Fibroblast of lung (primary cell): ENCODE measurements at regions not wholly inside any gene's neighbourhood (a gene's known extent, or its start where the extent isn't known, plus 50 kb on each side); places are given as distances from the start of the nearest gene placed in this dataset.

Source experiments
- DNase-seq, 2 donors: peaks; one replicate each; pipeline versions ENCODE4 v3.0.0 to v3.0.0-alpha.2; 2010; ENCODE audit warnings: low read depth in 2 of 2
- H2AFZ ChIP-seq: 2 replicates; pipeline ENCODE4 v1.5.1; 2012; ENCODE audit warnings: low read length, control low read depth, inconsistent platforms
- H3K27ac ChIP-seq: 2 replicates; pipeline ENCODE4 v1.5.1; 2011; ENCODE audit warnings: low read length, control low read depth; ENCODE audit not compliant: insufficient read depth
- H3K27me3 ChIP-seq: 2 replicates; pipeline ENCODE4 v1.5.1; 2011; ENCODE audit warnings: mild to moderate bottlenecking, low read length; ENCODE audit not compliant: control insufficient read depth, insufficient read depth
- H3K36me3 ChIP-seq: 2 replicates; pipeline ENCODE4 v1.5.1; 2011; ENCODE audit warnings: low read length; ENCODE audit not compliant: control insufficient read depth, insufficient read depth
- H3K4me1 ChIP-seq: 2 replicates; pipeline ENCODE4 v1.5.1; 2011; ENCODE audit warnings: low read length; ENCODE audit not compliant: control insufficient read depth, insufficient read depth; ENCODE audit errors: extremely low read depth
- H3K4me2 ChIP-seq: 2 replicates; pipeline ENCODE4 v1.5.1; 2011; ENCODE audit warnings: low read length, control low read depth; ENCODE audit not compliant: insufficient read depth; ENCODE audit errors: extremely low read depth
- H3K4me3 ChIP-seq, 4 experiments: fragments of 200-600 bp in 1 of 4; sonication (generic) in 1 of 4; replicated peaks in 1 of 4; 2 replicates each; pipeline ENCODE4 v1.5.1; 2011 to 2016; ENCODE audit warnings: low read length in 4 of 4, low read depth in 3 of 4, mild to moderate bottlenecking in 3 of 4, control low read depth in 2 of 4, inconsistent platforms in 1 of 4, mixed read lengths in 1 of 4; ENCODE audit not compliant: insufficient read depth in 1 of 4; ENCODE audit errors: control extremely low read depth in 1 of 4
- H3K79me2 ChIP-seq: 2 replicates; pipeline ENCODE4 v1.5.1; 2012; ENCODE audit warnings: mild to moderate bottlenecking, low read length, inconsistent platforms; ENCODE audit not compliant: control insufficient read depth, insufficient read depth
- H3K9ac ChIP-seq: 2 replicates; pipeline ENCODE4 v1.5.1; 2011; ENCODE audit warnings: mild to moderate bottlenecking, low read length, control low read depth; ENCODE audit not compliant: insufficient read depth
- H3K9me3 ChIP-seq: 2 replicates; pipeline ENCODE4 v1.5.1; 2012; ENCODE audit warnings: low read depth, low read length; ENCODE audit not compliant: control insufficient read depth, insufficient read depth
- H4K20me1 ChIP-seq: 2 replicates; pipeline ENCODE4 v1.5.1; 2011; ENCODE audit warnings: low read length; ENCODE audit not compliant: control insufficient read depth, insufficient read depth; ENCODE audit errors: extremely low read depth
- EZH2 ChIP-seq: IDR thresholded peaks from 2 replicates; pipeline ENCODE4 v1.5.1; 2012; ENCODE audit warnings: low read length, control low read depth, mild to moderate bottlenecking; ENCODE audit errors: missing control alignments
- TF ChIP-seq, protein P1 (sequence below), 2 donors: IDR thresholded peaks in 1 of 2; conservative IDR thresholded peaks in 1 of 2; 1 replicate in 1 of 2; 2 replicates in 1 of 2; pipeline ENCODE4 v1.5.1; 2011 to 2012; ENCODE audit warnings: low read length in 2 of 2, control low read depth in 1 of 2, inconsistent platforms in 1 of 2, low read depth in 1 of 2, mild to moderate bottlenecking in 1 of 2

- Histone ChIP-seq H3K79me2 (no peaks in the 10 kb centered on the region), H3K36me3 (no peaks in the 10 kb centered on the region), H3K27me3 (no peaks in the 10 kb centered on the region), H3K4me3 (no peak overlapping the region), H2AFZ (no peak overlapping the region), H3K4me1 (no peaks in the 10 kb centered on the region), H3K9me3 (no peaks in the 10 kb centered on the region), H4K20me1 (no peaks in the 10 kb centered on the region), H3K9ac (no peak overlapping the region), H3K4me2 (no peak overlapping the region), H3K27ac (no peak overlapping the region)
- no peak for TF ChIP-seq EZH2
- TF ChIP-seq, protein P1, sequence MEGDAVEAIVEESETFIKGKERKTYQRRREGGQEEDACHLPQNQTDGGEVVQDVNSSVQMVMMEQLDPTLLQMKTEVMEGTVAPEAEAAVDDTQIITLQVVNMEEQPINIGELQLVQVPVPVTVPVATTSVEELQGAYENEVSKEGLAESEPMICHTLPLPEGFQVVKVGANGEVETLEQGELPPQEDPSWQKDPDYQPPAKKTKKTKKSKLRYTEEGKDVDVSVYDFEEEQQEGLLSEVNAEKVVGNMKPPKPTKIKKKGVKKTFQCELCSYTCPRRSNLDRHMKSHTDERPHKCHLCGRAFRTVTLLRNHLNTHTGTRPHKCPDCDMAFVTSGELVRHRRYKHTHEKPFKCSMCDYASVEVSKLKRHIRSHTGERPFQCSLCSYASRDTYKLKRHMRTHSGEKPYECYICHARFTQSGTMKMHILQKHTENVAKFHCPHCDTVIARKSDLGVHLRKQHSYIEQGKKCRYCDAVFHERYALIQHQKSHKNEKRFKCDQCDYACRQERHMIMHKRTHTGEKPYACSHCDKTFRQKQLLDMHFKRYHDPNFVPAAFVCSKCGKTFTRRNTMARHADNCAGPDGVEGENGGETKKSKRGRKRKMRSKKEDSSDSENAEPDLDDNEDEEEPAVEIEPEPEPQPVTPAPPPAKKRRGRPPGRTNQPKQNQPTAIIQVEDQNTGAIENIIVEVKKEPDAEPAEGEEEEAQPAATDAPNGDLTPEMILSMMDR (conservative IDR thresholded peaks at IDR 0.05 in 1 of 2, IDR thresholded peaks at IDR 0.05 in 1 of 2; ENCODE audit: low read depth in 1 of 2, low read length in 2 of 2): no peak
- DNase-seq: no peak
These were observed 250.2 kb upstream of the CWC22 start for GRCh38 chr2:180257247-180257646.

DNA sequence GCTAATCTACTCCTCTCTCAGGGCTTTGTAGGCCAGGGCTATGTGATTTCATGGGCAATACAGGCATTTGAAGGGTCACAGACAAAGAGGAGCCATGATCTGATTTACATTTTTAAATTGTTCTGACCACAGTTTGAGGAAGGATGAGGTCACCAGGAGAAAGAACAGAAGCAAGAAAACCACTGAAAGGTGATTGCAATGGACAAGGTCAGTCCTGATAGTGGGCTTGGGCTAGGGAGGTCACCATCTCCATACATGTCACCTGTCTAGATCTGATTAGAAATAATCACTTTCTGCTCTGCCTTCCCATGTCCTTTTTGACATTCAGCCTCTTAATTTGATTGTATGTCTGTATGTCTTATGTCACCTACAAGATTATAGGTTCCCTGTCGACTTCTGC, 248.9 kb upstream of the CWC22 start:
- Histone ChIP-seq H3K4me1 (no peaks in the 10 kb centered on the region), H2AFZ (no peak overlapping the region), H4K20me1 (no peaks in the 10 kb centered on the region), H3K27me3 (no peaks in the 10 kb centered on the region), H3K79me2 (no peaks in the 10 kb centered on the region), H3K9me3 (no peaks in the 10 kb centered on the region), H3K27ac (no peak overlapping the region), H3K36me3 (no peaks in the 10 kb centered on the region), H3K9ac (no peak overlapping the region), H3K4me2 (no peak overlapping the region), H3K4me3 (no peak overlapping the region)
- no peak for DNase-seq
- TF ChIP-seq, protein P1 (conservative IDR thresholded peaks at IDR 0.05 in 1 of 2, IDR thresholded peaks at IDR 0.05 in 1 of 2; ENCODE audit: low read depth in 1 of 2, low read length in 2 of 2): no peak
- no peak for TF ChIP-seq EZH2

DNA sequence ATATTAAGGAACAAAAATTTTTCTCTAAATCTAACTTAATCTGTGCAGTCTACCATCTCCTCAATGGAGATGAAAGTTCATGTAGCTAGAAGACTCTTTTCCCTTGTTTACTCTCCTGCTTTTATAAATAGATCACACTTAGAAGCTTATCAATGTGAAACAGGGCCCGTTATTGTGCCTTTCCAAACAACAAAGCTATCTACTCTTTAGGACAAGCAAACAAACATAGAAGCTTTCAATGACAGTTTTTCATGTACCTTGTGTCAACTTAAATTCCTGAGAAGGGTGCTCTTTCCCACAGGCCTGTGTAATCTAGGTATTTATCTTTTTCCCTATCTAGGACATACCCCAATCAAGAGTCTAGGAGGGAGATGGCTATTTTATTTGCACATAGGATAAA, 247.8 kb upstream of the CWC22 start:
- H3K27me3 ChIP-seq: no peaks in the 10 kb centered on the region
- H2AFZ ChIP-seq: no peak overlapping the region
- H3K27ac ChIP-seq: no peak overlapping the region
- no peak for DNase-seq
- H4K20me1 ChIP-seq: no peaks in the 10 kb centered on the region
- H3K4me2 ChIP-seq: no peak overlapping the region
- H3K9me3 ChIP-seq: no peaks in the 10 kb centered on the region
- H3K79me2 ChIP-seq: no peaks in the 10 kb centered on the region
- H3K4me3 ChIP-seq: no peak overlapping the region
- H3K9ac ChIP-seq: no peak overlapping the region
- H3K4me1 ChIP-seq: no peaks in the 10 kb centered on the region
- no peak for TF ChIP-seq EZH2
- TF ChIP-seq, protein P1 (conservative IDR thresholded peaks at IDR 0.05 in 1 of 2, IDR thresholded peaks at IDR 0.05 in 1 of 2; ENCODE audit: low read depth in 1 of 2, low read length in 2 of 2): no peak
- H3K36me3 ChIP-seq: no peaks in the 10 kb centered on the region
